ENCODE measurements at regions not wholly inside any gene's neighbourhood (a gene's known extent, or its start where the extent isn't known, plus 50 kb on each side); places are given as distances from the start of the nearest gene placed in this dataset.

- no peak overlapping the region for H3K4me3 ChIP-seq (ENCODE audit: control insufficient read depth, low read depth, low read length)
- no peak for DNase-seq (ENCODE audit: low read depth)
- no peak for TF ChIP-seq CTCF (conservative IDR thresholded peaks at IDR 0.05; ENCODE audit: control insufficient read depth, insufficient read depth, low read depth, low read length)
These were observed 256.8 kb downstream of the VRK1 start for GRCh38 chr14:97053941-97054340.

DNA sequence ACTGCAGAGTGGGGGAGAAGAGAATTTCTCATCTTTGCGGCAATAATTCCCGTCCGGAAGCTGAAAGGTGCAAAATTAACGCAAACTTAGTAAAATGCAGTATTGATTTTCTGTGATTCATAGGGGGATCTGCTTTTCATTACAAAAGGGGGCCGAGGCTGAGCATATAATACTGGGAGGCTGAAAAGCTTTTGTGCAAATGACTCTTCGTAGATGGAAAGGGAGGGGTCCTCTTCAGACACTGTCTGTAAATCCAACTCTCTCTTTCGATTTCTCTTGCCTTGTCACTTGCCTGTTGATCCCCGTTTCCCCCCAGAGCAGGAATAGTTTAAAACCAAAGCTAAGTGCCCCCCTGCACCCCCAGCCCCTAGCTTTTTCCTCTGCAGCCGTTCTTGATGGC, 258.2 kb downstream of the VRK1 start:
- H3K4me3 ChIP-seq (ENCODE audit: control insufficient read depth, low read depth, low read length): no peak overlapping the region
- DNase-seq (ENCODE audit: low read depth): no peak
- TF ChIP-seq CTCF (conservative IDR thresholded peaks at IDR 0.05; ENCODE audit: control insufficient read depth, insufficient read depth, low read depth, low read length): no peak

GRCh38 chr14:97056086-97056485, 258.9 kb downstream of the VRK1 start:
- no peak for TF ChIP-seq CTCF (conservative IDR thresholded peaks at IDR 0.05; ENCODE audit: control insufficient read depth, insufficient read depth, low read depth, low read length)
- no peak for DNase-seq (ENCODE audit: low read depth)
- H3K4me3 ChIP-seq (ENCODE audit: control insufficient read depth, low read depth, low read length): no peak overlapping the region

GRCh38 chr14:97057238-97058073, 260.3 kb downstream of the VRK1 start:
- no peak for TF ChIP-seq CTCF (conservative IDR thresholded peaks at IDR 0.05; ENCODE audit: control insufficient read depth, insufficient read depth, low read depth, low read length)
- no peak for DNase-seq (ENCODE audit: low read depth)
- H3K4me3 ChIP-seq (ENCODE audit: control insufficient read depth, low read depth, low read length): no peak overlapping the region

- TF ChIP-seq CTCF (conservative IDR thresholded peaks at IDR 0.05; ENCODE audit: control insufficient read depth, insufficient read depth, low read depth, low read length): no peak
- H3K4me3 ChIP-seq (ENCODE audit: control insufficient read depth, low read depth, low read length): no peak overlapping the region
- DNase-seq (ENCODE audit: low read depth): no peak
These were observed 260.9 kb downstream of the VRK1 start for GRCh38 chr14:97058074-97058467.

DNA sequence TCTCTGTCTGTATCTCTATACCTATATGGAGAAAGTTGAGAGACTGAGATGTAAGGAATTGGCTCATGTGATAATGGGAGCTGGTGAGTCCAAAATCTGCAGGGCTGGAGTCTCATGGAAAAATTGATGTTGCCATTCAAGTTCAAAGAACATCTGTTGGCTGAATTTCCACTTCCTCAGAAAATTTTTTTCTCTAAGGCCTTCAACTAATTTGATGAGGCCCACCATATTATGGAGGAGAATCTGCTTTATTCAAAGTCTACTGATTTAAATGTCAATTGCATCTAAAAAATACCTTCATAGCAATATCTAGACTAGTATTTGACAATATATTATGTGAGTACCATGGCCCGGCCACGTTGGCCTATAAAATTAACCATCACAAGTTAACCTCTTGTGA, 261.4 kb downstream of the VRK1 start:
- no peak for TF ChIP-seq CTCF (conservative IDR thresholded peaks at IDR 0.05; ENCODE audit: control insufficient read depth, insufficient read depth, low read depth, low read length)
- H3K4me3 ChIP-seq (ENCODE audit: control insufficient read depth, low read depth, low read length): no peak overlapping the region
- no peak for DNase-seq (ENCODE audit: low read depth)

Measured in fibroblast of mammary gland (primary cell).